ENCODE measurements at regions not wholly inside any gene's neighbourhood (a gene's known extent, or its start where the extent isn't known, plus 50 kb on each side); places are given as distances from the start of the nearest gene placed in this dataset.

DNA sequence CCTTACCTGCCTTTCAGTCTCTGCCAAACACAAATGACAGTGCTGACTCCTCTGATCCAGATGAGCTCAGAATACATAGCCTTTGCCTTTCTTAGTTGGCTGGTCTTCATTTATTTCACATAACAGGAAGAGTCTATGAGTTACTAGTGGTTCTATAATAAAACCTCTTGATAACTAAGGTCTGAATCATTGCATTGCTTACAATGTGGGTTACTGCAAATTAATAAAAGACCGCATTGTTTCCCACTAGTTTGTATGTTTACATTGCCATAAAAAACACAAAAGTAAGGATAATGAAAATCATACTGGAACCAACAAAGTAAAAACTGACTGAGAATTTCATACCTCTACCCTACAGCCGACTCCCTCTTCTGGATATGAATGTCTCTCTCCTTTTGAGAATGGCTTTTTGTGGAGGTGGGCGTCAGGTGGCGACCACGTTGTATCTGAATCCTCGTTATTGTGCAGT, 62.0 kb upstream of the AKR1E2 start:
- Histone ChIP-seq H3K27me3 (no peaks in the 10 kb centered on the region), H3K27ac (no peak overlapping the region), H3K9me3 (no peaks in the 10 kb centered on the region), H3K36me3 (no peaks in the 10 kb centered on the region), H3K4me3 (no peak overlapping the region), H3K4me1 (ENCODE audit: insufficient read depth) (no peaks in the 10 kb centered on the region)
- WGBS, 3 donors, result 78 to 83% (median 81%) methylated on average over 6 of the region's 6 CpGs
- TF ChIP-seq POLR2A (IDR thresholded peaks at IDR 0.05) (no peak), EP300 (IDR thresholded peaks at IDR 0.05) (no peak), CTCF (IDR thresholded peaks at IDR 0.05) (no peak)
- DNase-seq, result no peak
- intact Hi-C loops (cut with DNase I), result loop anchor here in 3 of 4 donors (10.0 kb wide), 3 partner anchors 1529 to 1569 kb away; no protein-coding TSS in a partner anchor

- no peaks in the 10 kb centered on the region for H3K4me1 ChIP-seq (ENCODE audit: insufficient read depth)
- H3K4me3 ChIP-seq, result no peak overlapping the region
- TF ChIP-seq POLR2A (IDR thresholded peaks at IDR 0.05) (no peak), EP300 (IDR thresholded peaks at IDR 0.05) (no peak), CTCF (IDR thresholded peaks at IDR 0.05) (no peak)
- H3K36me3 ChIP-seq, result no peaks in the 10 kb centered on the region
- intact Hi-C loops (cut with DNase I), result loop anchor here in 3 of 4 donors (10.0 kb wide), 3 partner anchors 1529 to 1569 kb away; no protein-coding TSS in a partner anchor
- no peaks in the 10 kb centered on the region for H3K9me3 ChIP-seq
- DNase-seq, result no peak
- no peak overlapping the region for H3K27ac ChIP-seq
- H3K27me3 ChIP-seq, result no peaks in the 10 kb centered on the region
- WGBS, 3 donors, result 88 to 96% (median 90%) methylated on average over 1 of the region's 1 CpG
Observed at GRCh38 chr10:4763513-4763912, 62.5 kb upstream of the AKR1E2 start.

GRCh38 chr10:4758256-4758655, 67.8 kb upstream of the AKR1E2 start:
- Histone ChIP-seq H3K4me1 (ENCODE audit: insufficient read depth) (no peaks in the 10 kb centered on the region), H3K36me3 (no peaks in the 10 kb centered on the region), H3K27me3 (no peaks in the 10 kb centered on the region), H3K4me3 (no peak overlapping the region), H3K27ac (no peak overlapping the region), H3K9me3 (no peaks in the 10 kb centered on the region)
- TF ChIP-seq CTCF (IDR thresholded peaks at IDR 0.05) (no peak), EP300 (IDR thresholded peaks at IDR 0.05) (no peak), POLR2A (IDR thresholded peaks at IDR 0.05) (no peak)
- 80 to 89% (median 85%) methylated on average over 1 of the region's 1 CpG for WGBS, 3 donors
- intact Hi-C loops (cut with DNase I), result no loop called here
- DNase-seq, result no peak

GRCh38 chr10:4755286-4755989, 70.6 kb upstream of the AKR1E2 start:
- 47 to 51% (median 51%) methylated on average over 10 of the region's 10 CpGs for WGBS, 3 donors
- no peak for TF ChIP-seq CTCF (IDR thresholded peaks at IDR 0.05)
- no peak for TF ChIP-seq POLR2A (IDR thresholded peaks at IDR 0.05)
- TF ChIP-seq EP300 (IDR thresholded peaks at IDR 0.05), result no peak
- intact Hi-C loops (cut with DNase I), result no loop called here
- no peak overlapping the region for H3K4me3 ChIP-seq
- H3K36me3 ChIP-seq, result no peaks in the 10 kb centered on the region
- DNase-seq, result no peak
- H3K27me3 ChIP-seq, result no peaks in the 10 kb centered on the region
- no peaks in the 10 kb centered on the region for H3K9me3 ChIP-seq
- H3K4me1 ChIP-seq (ENCODE audit: insufficient read depth), result no peaks in the 10 kb centered on the region
- no peak overlapping the region for H3K27ac ChIP-seq
